Activated CD4-positive, alpha-beta T cell treated with anti-CD3 and anti-CD28 coated beads, Interleukin-2, Interleukin-4, amounts not matched to agents 100 ng/mL and 50 ng/mL, durations not matched to agents 16 hours and 8 hours (primary cell): ENCODE measurements at regions not wholly inside any gene's neighbourhood (a gene's known extent, or its start where the extent isn't known, plus 50 kb on each side); places are given as distances from the start of the nearest gene placed in this dataset.
A peak's percentile ranks its signal among the peaks of the same experiment; 100 is the strongest.
"Not testable (repeated sequence)": the region's sequence is repeated elsewhere in the genome, so short reads cannot be mapped to it uniquely, and the experiment has no call there.

ENCODE experiments used
- DNase-seq: peaks from one replicate; pipeline ENCODE4 v3.0.0-alpha.2; 2020; ENCODE audit warnings: low spot score

- DNase-seq = no peak
Observed at GRCh38 chr5:174522480-174523260, 201.7 kb upstream of the MSX2 start.

DNA sequence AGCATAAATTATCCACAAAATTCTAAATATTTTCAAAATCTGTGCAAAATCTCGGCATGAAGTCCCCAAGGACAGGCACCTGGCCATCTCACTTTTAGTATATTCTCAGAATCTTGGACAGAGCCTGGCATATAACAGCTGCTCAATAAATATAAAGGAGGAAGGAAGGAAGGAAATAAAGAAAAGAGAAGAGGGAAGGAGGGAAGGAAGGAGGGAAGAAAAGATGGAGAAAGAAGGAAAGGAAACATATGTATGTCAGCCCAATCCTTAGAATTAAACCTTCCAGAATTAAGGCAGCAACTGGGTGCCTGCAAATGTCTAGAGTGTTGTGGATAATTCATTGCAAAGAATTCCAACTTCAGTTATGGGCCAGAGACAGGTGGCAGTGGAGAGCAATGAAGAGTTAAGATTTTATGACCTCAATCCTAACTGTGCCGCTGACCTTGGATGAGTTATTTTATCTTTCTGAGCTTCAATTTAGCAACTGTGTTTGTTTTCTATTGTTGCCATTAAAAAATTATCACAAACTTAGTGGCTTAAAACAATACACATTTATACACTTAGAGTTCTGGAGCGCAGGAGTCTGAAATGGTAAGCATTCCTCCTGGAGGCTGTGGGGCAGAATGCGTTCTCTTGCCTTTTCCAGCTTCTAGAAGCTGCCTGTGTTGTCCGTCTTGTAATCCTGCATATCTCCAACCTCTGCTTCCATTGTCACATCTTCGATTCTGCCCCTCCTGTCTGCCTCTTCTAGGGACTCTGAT, 200.9 kb upstream of the MSX2 start:
- no peak for DNase-seq

- no peak for DNase-seq
Observed at GRCh38 chr5:174524351-174524750, 200.0 kb upstream of the MSX2 start.

- no peak for DNase-seq
Observed at GRCh38 chr5:174526177-174526576, 198.2 kb upstream of the MSX2 start.

GRCh38 chr5:174527916-174528540, 196.4 kb upstream of the MSX2 start:
- no peak for DNase-seq

DNA sequence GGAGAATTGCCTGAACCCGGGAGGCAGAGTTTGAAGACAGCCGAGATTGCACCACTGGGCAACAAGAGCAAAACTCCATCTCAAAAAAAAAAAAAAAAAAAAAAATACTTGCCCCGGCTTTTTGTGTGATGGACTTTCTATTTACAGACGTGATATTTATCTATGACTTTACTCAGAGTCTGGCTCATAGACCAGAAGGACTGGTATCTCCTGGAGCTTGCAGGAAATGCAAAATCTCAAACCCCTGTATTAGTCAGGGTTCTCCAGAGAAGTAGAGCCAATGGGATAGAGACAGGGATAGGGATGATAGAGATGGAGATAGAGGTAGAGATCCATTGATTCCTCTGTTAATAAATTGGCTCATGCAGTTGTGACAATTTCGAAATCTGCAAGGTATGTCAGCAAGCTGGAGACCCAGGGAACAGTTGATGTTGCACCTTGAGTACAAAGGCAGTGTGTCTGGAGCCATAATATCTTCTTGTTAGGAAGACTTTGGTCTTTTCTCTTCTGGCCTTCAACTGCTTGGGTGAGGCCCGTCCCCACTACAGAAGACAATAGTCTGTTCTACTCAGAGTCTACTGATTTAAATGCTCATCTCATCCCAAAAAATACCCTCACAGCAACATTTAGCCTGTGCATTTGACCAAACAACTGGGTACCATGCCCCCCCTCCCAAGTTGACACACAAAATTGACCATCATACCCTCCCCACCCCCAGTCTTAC, 195.4 kb upstream of the MSX2 start:
- no peak for DNase-seq

DNA sequence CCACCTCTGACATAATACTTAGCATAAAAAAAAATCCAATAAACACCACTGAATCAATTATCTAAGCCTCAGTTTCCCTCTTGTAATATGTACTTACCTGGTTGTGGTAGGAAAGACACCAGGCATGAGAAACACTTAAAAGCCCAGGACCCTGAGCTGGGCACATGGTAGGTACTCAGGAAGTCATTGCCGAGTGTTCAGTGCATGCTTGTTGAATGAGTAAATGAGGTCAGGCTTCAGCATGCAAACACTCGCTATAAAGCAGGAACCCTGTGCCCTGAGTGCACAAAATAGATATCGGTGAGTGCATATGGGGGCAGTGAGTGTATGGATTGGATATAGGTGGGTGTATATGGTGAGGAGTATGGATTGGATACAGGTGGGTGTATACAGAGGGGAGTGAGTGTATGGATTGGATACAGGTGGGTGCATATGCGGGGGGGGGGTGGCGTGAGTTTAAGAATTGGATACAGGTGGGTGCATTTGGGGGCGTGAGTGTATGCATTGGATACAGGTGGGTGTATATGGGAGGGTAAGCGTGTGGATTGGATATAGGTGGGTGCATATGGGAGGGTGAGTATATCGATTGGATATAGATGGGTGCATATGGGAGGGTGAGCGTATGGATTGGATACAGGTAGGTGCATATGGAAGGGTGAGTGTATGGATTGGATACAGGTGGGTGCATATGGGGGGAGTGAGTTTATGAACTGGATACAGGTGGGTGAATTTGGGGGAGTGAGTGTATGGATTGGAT, 194.3 kb upstream of the MSX2 start:
- DNase-seq = no peak

DNA sequence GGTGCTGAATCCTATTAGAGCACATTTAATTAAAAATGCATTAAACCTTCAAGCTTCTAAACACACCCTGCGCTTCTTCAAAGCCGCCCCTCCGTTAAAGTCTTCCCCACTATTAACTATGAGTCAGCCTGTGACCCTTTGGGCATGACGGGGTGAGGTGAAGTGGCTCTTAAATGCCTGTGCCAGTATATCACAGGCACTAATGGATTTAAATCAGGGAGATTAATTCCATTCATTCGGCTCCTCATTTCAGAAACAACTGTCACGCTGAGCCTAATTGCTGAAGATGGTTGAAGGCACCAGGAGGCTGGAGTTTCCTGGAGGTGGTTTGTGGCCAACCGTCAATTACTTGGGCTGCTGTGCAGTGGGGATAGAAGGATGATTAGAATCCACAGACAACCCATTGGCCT, 192.6 kb upstream of the MSX2 start:
- DNase-seq = no peak

GRCh38 chr5:174532455-174533453, 191.6 kb upstream of the MSX2 start:
- DNase-seq = peak; percentile 53

GRCh38 chr5:174533751-174534241, 190.6 kb upstream of the MSX2 start:
- DNase-seq = no peak

- DNase-seq = no peak
Observed at GRCh38 chr5:174535669-174536068, 188.7 kb upstream of the MSX2 start.

DNA sequence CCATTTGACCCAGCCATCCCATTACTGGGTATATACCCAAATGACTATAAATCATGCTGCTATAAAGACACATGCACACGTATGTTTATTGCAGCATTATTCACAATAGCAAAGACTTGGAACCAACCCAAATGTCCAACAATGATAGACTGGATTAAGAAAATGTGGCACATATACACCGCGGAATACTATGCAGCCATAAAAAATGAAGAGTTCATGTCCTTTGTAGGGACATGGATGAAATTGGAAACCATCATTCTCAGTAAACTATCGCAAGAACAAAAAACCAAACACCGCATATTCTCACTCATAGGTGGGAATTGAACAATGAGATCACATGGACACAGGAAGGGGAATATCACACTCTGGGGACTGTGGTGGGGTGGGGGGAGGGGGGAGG, 184.6 kb upstream of the MSX2 start:
- not testable (repeated sequence) for DNase-seq

GRCh38 chr5:174542037-174542436, 182.3 kb upstream of the MSX2 start:
- DNase-seq = no peak

DNA sequence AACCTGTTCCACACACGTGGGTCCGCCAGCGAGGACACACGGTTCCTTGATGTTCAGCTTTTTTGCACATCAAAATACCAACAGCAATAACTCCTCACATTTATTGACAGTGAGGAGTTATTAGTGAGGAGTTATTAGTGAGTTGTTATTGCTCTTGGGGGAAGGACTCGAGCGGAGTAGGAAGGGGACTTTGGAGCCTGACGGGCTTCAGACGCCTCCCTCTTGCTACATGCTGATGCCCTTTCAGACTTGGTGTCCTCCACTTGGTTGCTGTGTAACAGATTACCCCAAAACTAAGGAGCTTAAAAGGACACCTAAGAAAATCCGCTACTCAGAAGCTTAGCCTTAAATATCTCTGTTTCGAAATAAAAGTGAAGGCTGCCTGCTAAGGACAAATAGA, 181.9 kb upstream of the MSX2 start:
- no peak for DNase-seq

DNA sequence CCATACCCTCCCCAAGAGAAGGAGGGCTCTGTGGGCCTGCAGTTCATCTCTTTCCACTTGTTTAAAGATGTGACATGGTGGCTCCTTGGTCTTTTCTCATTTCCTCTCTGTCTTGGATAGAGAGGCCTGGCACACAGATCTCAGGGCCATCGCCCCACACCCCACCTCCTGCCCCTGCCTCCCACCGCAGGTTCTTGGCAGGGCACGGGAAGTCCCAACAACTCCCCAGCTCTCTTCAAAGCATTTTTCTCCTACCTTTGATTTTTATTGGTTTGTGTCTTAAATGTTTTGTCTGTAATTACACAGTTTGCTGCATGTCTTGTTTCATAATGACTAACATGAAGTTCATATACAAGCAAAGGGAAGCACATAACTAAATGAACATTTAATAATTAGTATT, 178.5 kb upstream of the MSX2 start:
- DNase-seq = no peak

- DNase-seq = no peak
Observed at GRCh38 chr5:174547814-174548213, 176.6 kb upstream of the MSX2 start.

GRCh38 chr5:174549254-174549653, 175.1 kb upstream of the MSX2 start:
- no peak for DNase-seq

- DNase-seq = no peak
Observed at GRCh38 chr5:174550026-174550425, 174.4 kb upstream of the MSX2 start.

- no peak for DNase-seq
Observed at GRCh38 chr5:174552428-174552827, 172.0 kb upstream of the MSX2 start.

- DNase-seq = no peak
Observed at GRCh38 chr5:174553556-174553955, 170.8 kb upstream of the MSX2 start.
